SK-N-SH (cell line): ENCODE measurements at regions not wholly inside any gene's neighbourhood (a gene's known extent, or its start where the extent isn't known, plus 50 kb on each side); places are given as distances from the start of the nearest gene placed in this dataset.

Source experiments
- CHD2 ChIP-seq: fragments of 150-350 bp; IDR thresholded peaks from 2 replicates; pipeline ENCODE4 v1.6.1; 2018; ENCODE audit warnings: low read length; ENCODE audit not compliant: partially characterized antibody
- CTCF ChIP-seq: fragments of 200-600 bp; sonication (generic); IDR thresholded peaks from 2 replicates; pipeline ENCODE4 v1.6.1; 2017; ENCODE audit warnings: antibody characterized with exemption, mild to moderate bottlenecking, moderate library complexity
- JUND ChIP-seq: IDR thresholded peaks from 2 replicates; pipeline ENCODE4 v1.4.0; 2012
- PBX3 ChIP-seq: IDR thresholded peaks from 2 replicates; pipeline ENCODE4; 2012
- POLR2AphosphoS5 ChIP-seq: IDR thresholded peaks from 2 replicates; pipeline ENCODE4 v1.6.1; 2012; ENCODE audit warnings: low read depth, low read length
- RAD21 ChIP-seq: IDR thresholded peaks from 2 replicates; pipeline ENCODE4 v1.6.1; 2012; ENCODE audit warnings: mild to moderate bottlenecking, low read length
- RXRA ChIP-seq: IDR thresholded peaks from 2 replicates; pipeline ENCODE4 v1.4.0; 2012; ENCODE audit warnings: low read depth, mild to moderate bottlenecking, borderline replicate concordance
- SMC3 ChIP-seq: IDR thresholded peaks from 2 replicates; pipeline ENCODE4 v1.6.1; 2012; ENCODE audit warnings: low read depth, low read length, improper control_type of control experiment
- TCF12 ChIP-seq: IDR thresholded peaks from 2 replicates; pipeline ENCODE4 v1.4.0; 2012
- USF1 ChIP-seq: IDR thresholded peaks from 2 replicates; pipeline ENCODE4 v1.4.0; 2012; ENCODE audit warnings: low read depth, borderline replicate concordance
- USF2 ChIP-seq: fragments of 150-350 bp; IDR thresholded peaks from 2 replicates; pipeline ENCODE4 v1.6.1; 2017; ENCODE audit warnings: antibody characterized with exemption, low read length, low read depth, borderline replicate concordance
- TF ChIP-seq, protein P1 (sequence below): IDR thresholded peaks from 2 replicates; pipeline ENCODE4 v1.6.1; 2012; ENCODE audit warnings: mild to moderate bottlenecking, low read depth, low read length, moderate library complexity
- TF ChIP-seq, protein P2 (sequence below): IDR thresholded peaks from 2 replicates; pipeline ENCODE4 v1.4.0; 2012; ENCODE audit warnings: low read depth, borderline replicate concordance

DNA sequence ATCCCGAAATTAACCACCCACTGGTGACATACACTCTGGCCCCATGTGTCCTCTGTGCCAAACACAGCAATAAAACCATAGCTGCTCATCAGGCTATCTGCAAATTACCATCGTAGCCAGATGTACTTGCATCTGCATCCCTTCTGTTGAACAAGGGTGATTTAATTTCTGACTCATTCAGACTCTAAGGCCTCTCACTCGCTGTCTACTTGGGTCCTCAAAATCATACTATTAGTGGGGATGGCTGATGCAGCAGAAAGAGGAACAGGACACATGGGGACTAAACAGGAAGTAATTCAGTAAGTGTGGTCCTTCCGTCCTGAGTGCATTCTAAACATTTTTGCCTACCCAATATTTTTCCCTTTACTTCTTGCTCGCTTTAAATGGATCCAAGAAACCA is 2275.0 kb upstream of the PCDH20 start:
- TF ChIP-seq RXRA (no peak), JUND (no peak), USF2 (no peak), CTCF (no peak), CHD2 (peak; percentile 71), USF1 (no peak), TCF12 (peak; percentile 12; the same call in 1 of the 2 replicates), POLR2AphosphoS5 (no peak), SMC3 (no peak), RAD21 (peak; percentile 28), PBX3 (no peak)
- TF ChIP-seq, protein P1, sequence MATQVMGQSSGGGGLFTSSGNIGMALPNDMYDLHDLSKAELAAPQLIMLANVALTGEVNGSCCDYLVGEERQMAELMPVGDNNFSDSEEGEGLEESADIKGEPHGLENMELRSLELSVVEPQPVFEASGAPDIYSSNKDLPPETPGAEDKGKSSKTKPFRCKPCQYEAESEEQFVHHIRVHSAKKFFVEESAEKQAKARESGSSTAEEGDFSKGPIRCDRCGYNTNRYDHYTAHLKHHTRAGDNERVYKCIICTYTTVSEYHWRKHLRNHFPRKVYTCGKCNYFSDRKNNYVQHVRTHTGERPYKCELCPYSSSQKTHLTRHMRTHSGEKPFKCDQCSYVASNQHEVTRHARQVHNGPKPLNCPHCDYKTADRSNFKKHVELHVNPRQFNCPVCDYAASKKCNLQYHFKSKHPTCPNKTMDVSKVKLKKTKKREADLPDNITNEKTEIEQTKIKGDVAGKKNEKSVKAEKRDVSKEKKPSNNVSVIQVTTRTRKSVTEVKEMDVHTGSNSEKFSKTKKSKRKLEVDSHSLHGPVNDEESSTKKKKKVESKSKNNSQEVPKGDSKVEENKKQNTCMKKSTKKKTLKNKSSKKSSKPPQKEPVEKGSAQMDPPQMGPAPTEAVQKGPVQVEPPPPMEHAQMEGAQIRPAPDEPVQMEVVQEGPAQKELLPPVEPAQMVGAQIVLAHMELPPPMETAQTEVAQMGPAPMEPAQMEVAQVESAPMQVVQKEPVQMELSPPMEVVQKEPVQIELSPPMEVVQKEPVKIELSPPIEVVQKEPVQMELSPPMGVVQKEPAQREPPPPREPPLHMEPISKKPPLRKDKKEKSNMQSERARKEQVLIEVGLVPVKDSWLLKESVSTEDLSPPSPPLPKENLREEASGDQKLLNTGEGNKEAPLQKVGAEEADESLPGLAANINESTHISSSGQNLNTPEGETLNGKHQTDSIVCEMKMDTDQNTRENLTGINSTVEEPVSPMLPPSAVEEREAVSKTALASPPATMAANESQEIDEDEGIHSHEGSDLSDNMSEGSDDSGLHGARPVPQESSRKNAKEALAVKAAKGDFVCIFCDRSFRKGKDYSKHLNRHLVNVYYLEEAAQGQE, result no peak
- TF ChIP-seq, protein P2, sequence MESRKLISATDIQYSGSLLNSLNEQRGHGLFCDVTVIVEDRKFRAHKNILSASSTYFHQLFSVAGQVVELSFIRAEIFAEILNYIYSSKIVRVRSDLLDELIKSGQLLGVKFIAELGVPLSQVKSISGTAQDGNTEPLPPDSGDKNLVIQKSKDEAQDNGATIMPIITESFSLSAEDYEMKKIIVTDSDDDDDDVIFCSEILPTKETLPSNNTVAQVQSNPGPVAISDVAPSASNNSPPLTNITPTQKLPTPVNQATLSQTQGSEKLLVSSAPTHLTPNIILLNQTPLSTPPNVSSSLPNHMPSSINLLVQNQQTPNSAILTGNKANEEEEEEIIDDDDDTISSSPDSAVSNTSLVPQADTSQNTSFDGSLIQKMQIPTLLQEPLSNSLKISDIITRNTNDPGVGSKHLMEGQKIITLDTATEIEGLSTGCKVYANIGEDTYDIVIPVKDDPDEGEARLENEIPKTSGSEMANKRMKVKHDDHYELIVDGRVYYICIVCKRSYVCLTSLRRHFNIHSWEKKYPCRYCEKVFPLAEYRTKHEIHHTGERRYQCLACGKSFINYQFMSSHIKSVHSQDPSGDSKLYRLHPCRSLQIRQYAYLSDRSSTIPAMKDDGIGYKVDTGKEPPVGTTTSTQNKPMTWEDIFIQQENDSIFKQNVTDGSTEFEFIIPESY, result no peak
